CD1c-positive myeloid dendritic cell (primary cell): ENCODE measurements at regions not wholly inside any gene's neighbourhood (a gene's known extent, or its start where the extent isn't known, plus 50 kb on each side); places are given as distances from the start of the nearest gene placed in this dataset.
A peak's percentile ranks its signal among the peaks of the same experiment; 100 is the strongest.
"Not testable (repeated sequence)": the region's sequence is repeated elsewhere in the genome, so short reads cannot be mapped to it uniquely, and the experiment has no call there.

ENCODE experiments used
- DNase-seq: peaks from one replicate; pipeline ENCODE4 v3.0.0-alpha.2; 2016; ENCODE audit errors: extremely low spot score

DNA sequence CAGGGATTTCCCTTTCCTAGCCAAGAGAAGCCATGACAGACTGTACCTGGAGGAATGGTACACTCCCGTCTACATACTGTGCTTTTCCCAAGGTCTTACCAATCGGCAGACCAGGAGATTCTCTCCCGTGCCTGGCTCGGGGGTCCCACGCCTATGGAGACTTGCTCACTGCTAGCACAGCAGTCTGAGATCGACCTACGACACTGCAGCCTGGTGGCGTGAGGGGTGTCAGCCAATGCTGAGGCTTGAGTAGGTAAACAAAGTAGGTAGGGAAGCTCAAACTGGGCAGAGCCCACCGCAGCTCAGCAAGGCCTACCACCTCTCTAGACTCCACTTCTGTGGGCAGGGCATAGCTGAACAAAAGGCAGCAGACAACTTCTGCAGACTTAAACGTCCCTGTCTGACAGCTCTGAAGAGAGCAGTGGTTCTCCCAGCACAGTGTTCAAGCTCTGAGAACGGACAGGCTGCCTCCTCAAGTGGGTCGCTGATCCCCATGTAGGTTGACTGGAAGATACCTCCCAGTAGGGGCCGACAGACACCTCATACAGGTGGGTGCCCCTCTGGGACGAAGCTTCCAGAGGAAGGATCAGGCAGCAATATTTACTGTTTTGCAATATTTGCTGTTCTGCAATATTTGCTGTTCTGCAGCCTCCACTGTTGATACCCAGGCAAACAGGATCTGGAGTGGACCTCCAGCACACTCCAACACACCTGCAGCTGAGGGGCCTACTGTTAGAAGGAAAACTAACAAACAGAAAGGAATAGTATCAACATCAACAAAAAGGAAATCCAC lies 270.4 kb upstream of the TLE3 start:
- not testable (repeated sequence) for DNase-seq

DNA sequence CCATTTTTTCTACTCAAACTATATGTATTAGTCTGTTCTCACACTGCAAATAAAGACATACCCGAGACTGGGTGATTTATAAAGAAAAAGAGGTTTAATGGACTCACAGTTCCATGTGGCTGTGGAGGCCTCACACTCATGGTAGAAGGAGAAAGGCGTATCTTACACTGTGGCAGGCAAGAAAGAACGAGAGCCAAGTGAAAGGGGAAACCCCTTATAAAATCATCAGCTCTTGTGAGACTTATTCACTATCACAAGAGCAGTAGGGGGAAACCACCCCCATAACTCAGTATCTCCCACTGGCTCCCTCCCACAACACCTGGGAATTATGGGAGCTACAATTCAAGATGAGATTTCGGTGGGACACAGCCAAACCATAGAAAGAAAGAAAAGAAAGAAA lies 266.3 kb upstream of the TLE3 start:
- not testable (repeated sequence) for DNase-seq

DNA sequence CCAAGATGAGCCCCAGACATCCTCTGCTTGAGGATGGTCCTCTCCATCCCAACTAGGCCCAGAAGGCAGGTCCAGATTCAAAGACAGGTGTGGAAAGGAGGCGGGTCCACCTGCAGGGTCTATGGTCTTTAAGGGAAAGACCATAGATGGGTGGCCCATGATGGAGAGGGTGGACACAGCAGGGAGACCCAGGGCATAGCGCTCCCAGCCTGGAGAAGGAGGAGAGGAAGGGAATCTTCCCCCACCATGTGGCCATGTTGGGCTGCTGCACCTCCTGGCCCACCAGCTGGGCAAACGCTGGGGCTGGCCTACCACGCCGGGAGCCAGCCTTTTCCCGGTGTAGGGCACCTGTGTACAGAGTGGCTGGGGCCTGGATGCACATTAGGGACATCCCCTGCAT lies 265.2 kb upstream of the TLE3 start:
- peak; percentile 30 for DNase-seq

DNA sequence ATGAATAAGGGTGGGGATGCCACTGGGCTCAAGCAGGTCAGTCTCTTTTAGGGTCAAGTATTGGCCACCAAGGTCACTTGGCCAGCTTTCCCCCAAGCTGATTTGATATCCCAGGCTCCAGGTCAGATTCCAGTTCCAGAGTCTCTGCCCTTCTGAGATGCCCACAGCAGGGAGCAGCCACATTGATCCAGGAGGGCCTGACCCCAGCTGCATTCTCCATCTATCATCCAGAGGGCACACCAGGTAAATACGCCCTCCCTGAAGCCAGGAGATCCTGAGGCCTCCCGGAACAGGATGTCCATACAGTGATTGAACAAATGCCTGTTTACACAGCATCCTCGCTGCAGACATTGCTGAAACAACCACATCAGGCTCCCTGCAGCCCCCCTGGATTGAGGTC lies 264.6 kb upstream of the TLE3 start:
- DNase-seq: no peak

DNA sequence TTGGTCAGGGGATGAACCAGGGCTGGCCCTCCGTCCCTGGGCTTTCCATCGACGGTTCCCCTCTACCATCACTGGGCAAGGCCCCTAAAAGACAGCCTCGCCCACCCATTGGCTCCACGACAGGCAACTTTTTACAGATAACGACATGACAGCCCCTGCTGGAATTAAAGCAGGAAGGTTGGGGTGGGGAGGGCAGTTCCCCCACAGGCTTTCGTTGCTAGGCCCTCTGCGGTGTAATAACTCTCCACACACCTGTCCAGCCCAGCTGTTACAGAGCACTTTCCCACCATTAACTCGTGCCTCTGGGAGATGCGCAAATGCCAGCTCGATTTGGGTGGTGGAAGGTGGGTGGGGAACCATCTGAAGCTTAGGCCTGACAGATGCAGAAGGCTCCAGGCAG lies 264.2 kb upstream of the TLE3 start:
- DNase-seq: no peak

DNA sequence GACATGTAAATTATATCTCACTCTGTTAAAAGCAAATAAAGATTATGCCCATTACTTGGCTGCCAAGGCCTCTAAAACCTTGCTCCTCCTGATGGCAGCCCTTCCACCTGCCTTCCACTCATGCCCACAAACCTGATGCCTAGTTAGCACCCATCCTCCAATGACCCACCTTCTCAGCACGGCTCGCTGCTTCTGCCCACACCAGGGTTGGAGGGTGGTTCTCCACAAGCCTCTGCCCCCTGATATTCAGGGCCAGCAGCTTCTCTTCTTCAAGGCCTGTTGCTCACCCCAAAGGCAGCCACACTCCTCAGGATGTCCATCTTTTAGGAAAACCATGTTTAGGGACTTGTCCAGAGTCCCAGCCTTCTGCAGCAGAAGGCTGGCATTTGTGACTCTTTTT lies 263.4 kb upstream of the TLE3 start:
- no peak for DNase-seq

DNA sequence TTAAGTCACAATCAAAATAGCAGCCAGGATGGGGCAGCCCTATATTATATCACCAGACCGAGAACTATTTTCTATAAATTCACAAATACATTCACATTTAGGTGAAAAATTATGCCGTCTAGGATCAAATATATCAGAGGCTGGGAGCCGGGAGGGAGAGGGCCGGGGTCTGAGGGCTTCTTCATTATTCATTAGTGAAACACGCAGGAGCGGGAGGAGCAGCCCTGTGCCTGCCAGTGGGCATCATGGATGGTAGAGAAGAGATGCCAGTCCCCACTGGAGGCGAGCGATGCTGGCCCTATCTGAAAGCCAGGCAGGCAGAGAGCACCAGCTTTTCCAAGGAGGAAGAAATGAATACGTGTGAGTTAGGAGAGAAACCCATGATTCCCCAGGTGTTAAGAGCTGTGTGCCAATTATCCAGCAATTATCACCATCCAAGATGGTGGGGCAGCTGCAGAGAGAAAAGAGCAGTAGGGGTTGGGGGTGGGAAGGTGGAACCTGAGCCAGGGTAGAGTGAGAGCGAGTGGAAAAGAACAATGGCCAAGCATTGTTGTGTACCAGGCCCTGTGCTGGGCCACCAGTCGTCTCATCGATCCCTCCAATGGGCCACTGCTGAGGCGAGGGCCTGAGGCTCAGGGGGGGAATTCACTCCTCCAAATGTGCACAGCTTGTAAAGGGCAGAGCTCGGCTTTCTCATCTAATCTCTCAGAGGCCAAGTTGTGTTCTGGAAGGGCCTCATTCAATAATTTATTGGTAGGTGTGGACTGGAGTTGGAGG lies 261.3 kb upstream of the TLE3 start:
- no peak for DNase-seq

DNA sequence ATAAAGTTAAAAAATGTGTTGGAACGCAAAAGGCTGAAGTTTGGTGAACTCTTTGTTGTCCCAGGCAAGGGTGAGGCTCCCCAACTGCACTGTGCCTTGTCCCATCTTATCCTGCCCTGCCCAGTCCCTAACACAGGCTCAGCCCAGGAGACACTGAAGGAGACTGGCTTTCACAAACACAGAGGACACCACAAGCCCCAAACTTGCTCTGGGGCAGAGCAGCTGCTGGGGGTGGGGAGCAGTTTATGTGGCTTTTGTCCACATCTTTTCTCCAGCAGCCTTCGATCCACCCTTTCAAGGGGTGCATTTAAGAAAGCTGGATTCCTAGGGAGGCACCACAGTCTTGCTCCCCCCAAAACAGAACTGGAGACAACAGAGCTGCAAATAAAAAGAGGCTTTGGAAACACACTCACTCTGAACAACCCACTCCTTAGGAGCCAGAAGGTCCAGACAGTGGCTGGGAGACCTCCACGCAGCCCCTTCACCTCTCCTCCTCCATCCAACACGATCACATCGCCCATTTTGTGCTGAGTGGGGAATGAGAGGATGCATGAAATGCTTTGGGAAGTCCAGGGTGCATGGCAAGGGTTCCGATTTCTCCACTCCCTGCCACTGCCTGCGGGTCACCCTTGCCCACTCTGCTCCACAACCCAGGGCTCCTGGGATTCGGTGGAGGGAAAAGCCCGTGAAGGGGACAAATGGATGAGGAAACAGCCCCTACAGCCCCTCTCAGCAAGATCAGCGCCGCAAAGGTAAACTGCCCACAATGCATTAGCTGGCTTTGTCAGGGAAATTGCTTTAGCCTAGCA lies 260.5 kb upstream of the TLE3 start:
- DNase-seq: no peak

DNA sequence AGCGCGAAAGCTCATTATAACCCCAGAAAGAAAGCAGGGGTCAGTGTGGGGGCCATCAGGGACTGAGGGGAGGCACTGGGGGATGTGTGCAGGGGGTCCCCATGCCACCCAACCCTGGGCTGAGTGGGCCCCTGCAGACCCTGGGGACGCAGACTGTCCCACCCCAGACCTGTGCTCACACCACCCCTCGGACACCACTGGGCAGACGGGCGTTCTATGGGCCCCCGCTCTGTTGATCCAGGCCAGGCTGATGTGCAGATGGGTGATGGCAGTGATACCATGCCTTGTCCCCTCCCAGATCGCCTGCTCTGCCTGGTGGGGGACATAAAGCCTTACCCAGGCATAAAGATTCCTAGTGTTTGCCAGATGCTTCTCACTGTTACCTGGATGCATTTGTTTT lies 259.7 kb upstream of the TLE3 start:
- no peak for DNase-seq

DNA sequence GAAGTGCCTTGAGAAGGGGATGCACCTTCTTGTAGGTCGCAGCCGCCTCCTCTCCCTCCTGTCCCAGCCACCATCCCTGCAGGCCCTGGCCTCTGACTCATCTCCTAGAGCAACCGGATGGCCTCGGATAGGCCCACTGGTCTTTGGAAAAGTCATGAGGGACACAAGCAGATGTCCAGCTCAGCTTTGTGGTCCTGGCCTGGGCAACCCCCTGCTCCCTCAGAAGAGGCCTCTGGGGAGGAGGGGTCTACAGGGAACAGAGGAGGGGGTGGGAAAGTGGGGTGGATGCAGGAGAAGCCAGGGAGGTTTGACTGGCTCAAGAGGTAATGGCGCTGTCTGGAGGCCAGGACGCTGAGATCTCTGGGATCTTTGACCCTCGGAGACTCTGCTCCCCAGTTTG lies 259.2 kb upstream of the TLE3 start:
- no peak for DNase-seq

DNA sequence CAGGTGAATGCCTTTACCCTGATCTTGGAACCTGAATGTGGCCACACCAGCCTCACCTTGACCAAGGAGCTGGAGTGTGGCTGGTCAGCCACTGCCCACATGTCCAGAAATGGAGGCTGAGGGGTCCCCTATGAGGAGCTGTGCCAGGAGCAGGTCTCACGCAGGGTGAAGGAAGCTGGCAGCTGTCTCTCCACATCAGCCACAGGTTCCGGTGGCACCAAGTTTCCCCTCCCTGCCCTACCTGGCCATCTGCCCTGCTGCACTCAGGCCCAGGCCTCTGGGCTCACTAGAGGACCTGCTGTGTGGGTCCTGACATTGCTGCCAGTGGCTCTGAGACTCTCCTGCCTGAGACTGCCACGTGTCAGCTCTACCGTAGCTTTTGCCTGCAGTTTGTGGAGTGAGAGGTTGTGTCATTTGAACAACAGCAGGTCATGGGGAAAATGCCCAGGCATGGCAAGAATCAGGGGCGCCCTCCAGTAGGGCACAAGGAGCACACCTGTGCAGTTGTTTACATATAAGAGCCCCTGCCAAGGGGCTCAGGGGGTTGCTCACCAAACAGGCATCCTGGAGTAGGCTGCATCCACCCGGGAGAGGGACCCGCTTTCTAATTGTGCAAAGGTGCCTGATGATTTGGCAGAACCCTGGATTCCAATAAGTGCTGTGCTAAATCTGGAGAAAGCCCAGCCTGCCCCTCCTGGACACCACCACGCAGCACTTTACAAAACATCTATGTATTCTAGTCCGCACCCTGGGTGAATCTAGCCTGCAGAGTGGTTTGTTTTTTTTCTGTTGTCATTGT lies 258.5 kb upstream of the TLE3 start:
- DNase-seq: no peak

DNA sequence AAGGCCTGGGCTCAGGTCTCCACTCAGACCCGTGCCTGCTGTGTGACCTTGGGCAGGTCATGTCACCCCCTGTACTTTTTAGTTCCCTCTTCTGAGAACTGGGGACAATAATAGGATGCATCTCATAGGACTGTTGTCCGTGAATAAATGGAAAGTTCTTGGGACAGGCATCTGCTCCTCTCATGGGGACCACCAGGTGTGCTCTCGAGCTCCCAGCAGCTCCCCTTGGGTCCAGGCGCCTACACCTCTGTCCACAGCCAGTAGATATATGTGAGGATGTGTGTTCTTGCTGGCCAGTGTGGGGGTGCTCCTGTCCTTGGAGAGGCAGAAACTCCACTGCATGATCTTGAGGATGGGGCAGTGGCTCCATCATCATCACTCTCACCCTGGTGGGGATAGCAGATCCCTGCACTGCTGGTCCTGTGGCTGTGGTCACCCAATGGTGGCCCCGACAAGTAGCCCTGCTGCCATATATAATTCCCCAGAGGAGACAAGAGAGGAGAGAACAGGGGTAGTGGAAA lies 257.6 kb upstream of the TLE3 start:
- DNase-seq: no peak

DNA sequence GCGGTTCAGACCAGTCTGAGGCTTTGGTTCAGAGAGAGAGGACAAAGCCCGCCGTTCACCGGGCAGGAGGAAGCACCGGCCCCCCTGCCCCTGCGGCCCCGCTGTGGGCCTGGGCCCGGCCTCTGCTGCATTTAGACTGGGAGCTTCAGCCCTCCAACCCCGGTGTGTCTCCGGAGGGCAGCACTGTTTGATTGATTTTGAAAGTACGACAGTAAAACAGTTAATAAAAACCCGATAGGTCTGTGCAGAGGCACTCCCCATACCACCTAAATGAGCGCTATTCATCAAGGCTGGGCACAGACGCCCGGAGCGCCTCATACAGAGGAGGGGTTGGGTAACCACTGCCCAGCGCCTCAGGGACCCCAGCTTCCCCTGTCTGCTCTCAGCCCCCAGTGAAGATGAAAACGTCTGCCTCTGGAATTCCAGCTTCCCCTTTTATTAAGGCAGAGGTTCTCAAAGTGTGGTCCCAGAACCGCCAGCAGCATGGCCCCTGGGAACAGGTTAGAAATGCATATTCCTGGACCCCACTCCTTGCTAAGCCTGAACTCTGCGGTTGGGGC lies 256.7 kb upstream of the TLE3 start:
- peak; percentile 24 for DNase-seq

DNA sequence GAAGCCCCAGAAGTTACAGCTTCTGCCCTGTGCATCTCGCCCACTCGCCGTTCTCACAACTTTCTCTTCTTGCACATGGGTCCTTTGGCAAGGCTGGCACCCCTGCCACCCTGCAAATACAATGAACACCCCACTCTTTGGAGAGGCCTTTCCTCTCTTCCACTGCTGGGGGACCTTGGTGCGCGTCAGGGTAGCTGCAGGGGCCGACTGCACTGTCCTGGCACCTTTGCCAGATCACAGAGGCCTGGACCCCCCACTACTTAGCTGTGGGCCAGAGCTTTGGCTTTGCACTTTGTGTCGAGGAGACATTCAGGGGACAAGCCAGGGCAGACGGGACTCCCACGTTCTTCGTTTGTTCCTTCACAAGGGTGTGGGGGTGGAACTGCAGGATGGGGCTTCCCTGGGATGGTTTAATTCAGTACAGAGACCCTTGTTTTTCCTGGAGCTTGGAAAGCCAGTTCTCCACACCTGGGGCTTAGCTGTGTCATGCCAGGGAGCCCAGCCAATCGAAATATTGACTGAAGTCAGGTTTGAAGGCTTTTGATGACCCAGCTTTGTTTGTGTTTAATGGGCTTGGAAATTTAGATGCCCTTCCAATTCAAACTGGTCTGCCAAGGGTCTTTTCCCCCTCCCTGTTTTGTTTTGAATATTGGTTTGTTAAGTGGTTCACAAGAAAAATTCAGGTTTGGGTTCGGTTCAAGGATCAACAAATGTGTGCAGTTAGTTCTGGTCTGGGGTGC lies 256.1 kb upstream of the TLE3 start:
- DNase-seq: no peak

DNA sequence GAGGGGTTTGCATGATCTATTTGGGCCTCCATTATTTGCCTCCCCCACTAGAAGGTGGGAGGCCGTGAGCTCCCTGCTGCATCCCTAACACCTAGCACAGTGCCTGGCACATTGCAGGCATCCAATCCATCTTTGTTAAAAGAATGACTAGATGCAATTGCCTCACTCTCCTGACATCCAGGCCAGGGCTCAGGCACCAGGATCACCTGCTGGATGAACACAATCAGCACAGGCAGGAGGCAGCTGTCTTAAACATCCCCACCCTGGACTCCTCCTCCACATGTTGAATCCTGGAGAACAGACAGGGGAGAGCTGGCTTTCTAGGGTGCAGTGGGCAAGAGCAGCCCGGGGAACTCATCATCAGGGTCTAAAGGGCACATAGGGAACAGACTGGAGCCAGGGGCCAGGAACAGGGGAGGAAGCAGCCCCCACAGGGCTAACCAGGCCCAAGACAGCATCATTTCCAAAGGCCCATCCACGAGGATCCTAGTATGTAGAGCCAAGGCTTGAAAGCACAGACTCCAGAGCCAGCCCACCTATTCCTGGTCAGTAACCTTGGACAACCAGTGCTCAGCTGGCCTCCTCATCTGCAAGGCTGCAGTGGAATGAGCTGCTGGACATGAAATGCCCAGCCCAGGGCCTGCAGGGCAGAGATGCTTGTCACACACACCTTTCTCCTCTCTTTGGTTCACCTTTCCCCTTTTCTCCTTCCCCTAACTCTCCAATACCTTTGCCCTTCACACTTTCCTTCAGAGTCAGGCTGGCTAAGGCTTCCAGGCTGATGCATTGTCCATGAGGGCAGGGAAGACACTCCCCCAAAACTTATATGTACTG lies 254.4 kb upstream of the TLE3 start:
- DNase-seq: no peak

DNA sequence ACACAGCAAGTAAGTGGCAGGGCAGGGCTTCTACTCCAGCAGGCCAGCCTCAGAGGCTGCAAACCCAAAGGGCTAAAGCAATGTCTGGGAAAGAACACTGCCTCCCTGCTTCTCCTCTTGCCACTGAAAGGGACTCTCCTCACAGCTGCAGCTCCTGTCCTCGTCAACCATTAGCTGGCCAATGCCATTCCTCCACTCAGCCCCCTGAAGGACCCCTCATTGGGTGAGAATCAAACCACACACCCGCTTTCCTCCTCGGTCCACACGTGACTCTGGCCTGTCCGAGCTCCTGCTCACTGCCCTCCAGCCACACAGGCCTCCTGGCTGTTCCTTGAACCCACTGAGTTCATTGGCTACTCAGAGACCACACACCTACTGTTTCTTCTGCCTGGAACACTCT lies 253.7 kb upstream of the TLE3 start:
- DNase-seq: no peak

DNA sequence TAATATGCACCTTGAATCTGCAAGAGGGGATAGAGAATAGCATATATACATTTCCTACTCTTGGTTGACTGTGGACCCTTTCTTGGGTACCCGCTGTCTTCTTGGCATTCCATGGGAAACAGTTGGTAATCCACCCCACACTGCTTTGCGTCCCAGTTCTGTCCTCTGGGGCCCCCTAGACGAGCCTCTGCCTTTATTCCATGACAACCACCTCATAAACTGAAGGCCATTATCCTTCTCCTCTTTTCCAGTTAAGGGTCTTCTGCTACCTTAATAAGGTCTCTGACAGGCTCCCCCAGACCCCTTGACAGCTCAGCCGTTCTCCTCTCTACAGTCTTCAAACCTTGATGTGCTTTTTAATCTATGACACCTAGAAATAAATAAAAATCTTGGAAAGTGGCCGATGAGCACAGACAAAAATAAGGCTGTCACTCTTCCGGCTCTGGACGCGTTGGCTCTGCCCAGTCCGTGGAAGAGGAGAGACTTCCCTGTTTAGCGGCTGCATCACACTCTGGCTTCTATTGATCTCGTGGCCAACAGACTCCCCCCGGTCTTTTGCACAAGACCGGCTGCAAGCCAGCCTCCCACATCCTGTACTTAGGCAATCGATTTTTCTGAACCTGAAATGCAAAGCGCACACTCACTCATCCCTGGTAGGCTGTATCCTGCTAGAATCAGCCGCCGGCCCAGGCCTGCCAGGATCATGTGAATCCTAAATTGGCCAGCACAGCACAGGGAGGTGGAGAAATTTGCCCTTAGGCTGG lies 251.0 kb upstream of the TLE3 start:
- DNase-seq: peak; percentile 86

DNA sequence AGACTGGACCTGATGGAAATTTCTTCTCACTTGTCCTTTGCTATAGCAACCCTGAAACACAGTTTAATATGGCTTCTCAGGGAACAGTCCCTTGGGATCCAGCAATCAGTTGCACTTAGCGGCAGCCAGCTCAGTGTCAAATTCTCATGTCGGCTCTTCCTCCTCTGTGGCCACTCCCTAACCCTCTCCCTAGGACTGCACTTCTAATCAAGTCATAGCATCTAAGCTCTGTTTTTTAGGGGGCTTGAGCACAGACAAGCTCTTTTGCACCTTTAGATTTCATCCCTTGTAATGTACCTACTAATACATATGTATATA lies 250.5 kb upstream of the TLE3 start:
- no peak for DNase-seq
